ENCODE measurements at regions not wholly inside any gene's neighbourhood (a gene's known extent, or its start where the extent isn't known, plus 50 kb on each side); places are given as distances from the start of the nearest gene placed in this dataset.

GRCh38 chr4:89657931-89658700, 178.8 kb downstream of the SNCA start:
- peak; percentile 36 for TF ChIP-seq CTCF (IDR thresholded peaks at IDR 0.05; ENCODE audit: insufficient read depth, low read length, missing control alignments)

GRCh38 chr4:89653012-89653411, 183.9 kb downstream of the SNCA start:
- DNase-seq (ENCODE audit: low read depth, low spot score): no peak
- H3K4me3 ChIP-seq (ENCODE audit: low read depth, low read length): no peak overlapping the region
- no peak for TF ChIP-seq CTCF (IDR thresholded peaks at IDR 0.05; ENCODE audit: insufficient read depth, low read length, missing control alignments)
- POLR2A ChIA-PET: no interaction called here
- CTCF ChIA-PET: interaction anchor here (2.3 kb wide), 1 partner anchor 216 kb away, joined by 7 read pairs; no protein-coding TSS in a partner anchor

More at GRCh38 chr4:89657931-89658700, 178.8 kb downstream of the SNCA start:
- no peak overlapping the region for H3K4me3 ChIP-seq (ENCODE audit: low read depth, low read length)
- DNase-seq (ENCODE audit: low read depth, low spot score): peak; percentile 3
- CTCF ChIA-PET: interaction anchor here (0.7 to 4.3 kb wide), 33 partner anchors 9 to 266 kb away, joined by 3 to 88 read pairs (median 4); no protein-coding TSS in a partner anchor
- POLR2A ChIA-PET: no interaction called here

DNA sequence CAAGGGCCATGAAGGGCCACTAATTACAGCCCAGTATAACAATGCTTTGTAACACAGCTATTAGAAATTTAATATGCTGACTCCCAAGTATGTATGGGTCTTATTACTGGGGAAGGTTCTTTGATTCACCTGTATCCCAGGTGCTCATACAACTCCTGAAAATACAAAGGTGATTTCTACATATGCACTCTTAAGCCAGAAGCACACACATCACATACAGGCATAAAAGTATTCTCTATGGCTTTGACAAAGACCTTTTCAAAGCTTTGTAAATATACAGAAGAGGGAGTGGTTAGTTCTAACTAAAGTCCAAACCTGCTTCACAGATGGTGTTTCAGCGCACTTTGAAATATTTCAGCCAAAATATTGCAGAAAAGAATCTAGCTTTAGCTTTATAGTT, 191.5 kb downstream of the SNCA start:
- CTCF ChIA-PET: interaction anchor here (1.0 kb wide), 2 partner anchors 8 to 11 kb away, joined by 3 to 4 read pairs; no protein-coding TSS in a partner anchor
- H3K4me3 ChIP-seq (ENCODE audit: low read depth, low read length): no peak overlapping the region
- TF ChIP-seq CTCF (IDR thresholded peaks at IDR 0.05; ENCODE audit: insufficient read depth, low read length, missing control alignments): no peak
- POLR2A ChIA-PET: no interaction called here
- no peak for DNase-seq (ENCODE audit: low read depth, low spot score)

GRCh38 chr4:89641367-89641687, 195.6 kb downstream of the SNCA start:
- TF ChIP-seq CTCF (IDR thresholded peaks at IDR 0.05; ENCODE audit: insufficient read depth, low read length, missing control alignments): no peak
- DNase-seq (ENCODE audit: low read depth, low spot score): no peak
- ChIA-PET CTCF (interaction anchor here (0.7 to 2.1 kb wide), 17 partner anchors 10 to 269 kb away, joined by 3 to 25 read pairs (median 4); no protein-coding TSS in a partner anchor), POLR2A (no interaction called here)
- peak overlapping the region; percentile 12; the same call in 1 of the 2 replicates for H3K4me3 ChIP-seq (ENCODE audit: low read depth, low read length)

GRCh38 chr4:89640620-89641366, 196.2 kb downstream of the SNCA start:
- ChIA-PET CTCF (interaction anchor here (0.7 to 2.1 kb wide), 17 partner anchors 10 to 270 kb away, joined by 3 to 25 read pairs (median 4); no protein-coding TSS in a partner anchor), POLR2A (no interaction called here)
- peak; percentile 80 for TF ChIP-seq CTCF (IDR thresholded peaks at IDR 0.05; ENCODE audit: insufficient read depth, low read length, missing control alignments)
- DNase-seq (ENCODE audit: low read depth, low spot score): peak; percentile 2
- no peak overlapping the region; the same call in 1 of the 2 replicates for H3K4me3 ChIP-seq (ENCODE audit: low read depth, low read length)

GRCh38 chr4:89639395-89639794, 197.6 kb downstream of the SNCA start:
- TF ChIP-seq CTCF (IDR thresholded peaks at IDR 0.05; ENCODE audit: insufficient read depth, low read length, missing control alignments): no peak
- ChIA-PET CTCF (no interaction called here), POLR2A (no interaction called here)
- H3K4me3 ChIP-seq (ENCODE audit: low read depth, low read length): no peak overlapping the region
- DNase-seq (ENCODE audit: low read depth, low spot score): no peak

Measured in AG04449 (cell line).